Fibroblast of gingiva (primary cell): ENCODE measurements at regions not wholly inside any gene's neighbourhood (a gene's known extent, or its start where the extent isn't known, plus 50 kb on each side); places are given as distances from the start of the nearest gene placed in this dataset.
"Not testable (repeated sequence)": the region's sequence is repeated elsewhere in the genome, so short reads cannot be mapped to it uniquely, and the experiment has no call there.

ENCODE experiments used
- DNase-seq: peaks from one replicate; pipeline ENCODE4 v3.0.0-alpha.2; 2011; ENCODE audit warnings: low read depth

GRCh38 chr2:43071599-43072550 lies 154.5 kb downstream of the ZFP36L2 start:
- peak; percentile 88 for DNase-seq

DNA sequence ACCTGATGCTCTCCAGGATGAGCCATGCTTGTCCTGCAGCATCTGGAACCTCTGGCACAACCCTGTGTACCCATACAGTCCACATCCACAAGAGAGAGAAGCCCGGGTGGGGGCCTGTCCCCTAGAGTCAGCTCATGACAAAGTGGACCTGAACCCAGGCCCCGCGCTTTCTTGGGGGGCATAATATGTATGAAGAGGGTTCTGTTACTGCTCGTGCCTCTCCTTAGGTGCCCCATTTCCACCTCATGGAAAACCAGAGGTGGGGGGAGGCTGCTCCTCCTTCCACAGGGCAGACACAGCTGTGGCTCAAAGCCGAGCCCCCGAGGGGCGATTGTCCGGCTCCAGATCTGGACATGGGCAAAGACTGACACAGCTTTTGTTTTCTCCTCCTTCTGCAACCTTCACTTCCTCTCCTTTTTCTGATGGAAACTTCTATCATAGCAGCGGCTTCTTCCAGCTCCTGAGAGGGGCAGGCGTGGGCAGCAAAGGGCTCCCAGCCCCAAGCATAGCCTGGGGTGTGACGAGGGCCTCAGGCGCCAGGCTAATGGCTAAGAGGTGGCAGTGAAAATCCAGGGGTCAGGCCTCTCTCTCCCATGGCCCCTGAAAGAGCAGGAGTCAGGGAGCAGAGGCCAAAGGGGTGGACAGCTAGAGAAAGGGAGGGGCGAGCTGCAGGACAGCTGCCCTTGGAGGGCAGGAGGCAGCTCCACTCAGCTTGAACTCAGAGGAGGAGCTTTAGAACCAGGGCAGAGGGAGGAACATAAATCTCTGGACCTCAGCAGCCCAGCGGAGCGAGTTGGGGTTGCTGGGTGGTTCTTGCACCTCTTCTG lies 155.5 kb downstream of the ZFP36L2 start:
- DNase-seq: peak; percentile 49

GRCh38 chr2:43070030-43070429 lies 156.4 kb downstream of the ZFP36L2 start:
- DNase-seq: no peak

GRCh38 chr2:43068631-43069517 lies 157.5 kb downstream of the ZFP36L2 start:
- DNase-seq: no peak

GRCh38 chr2:43068041-43068533 lies 158.3 kb downstream of the ZFP36L2 start:
- no peak for DNase-seq

DNA sequence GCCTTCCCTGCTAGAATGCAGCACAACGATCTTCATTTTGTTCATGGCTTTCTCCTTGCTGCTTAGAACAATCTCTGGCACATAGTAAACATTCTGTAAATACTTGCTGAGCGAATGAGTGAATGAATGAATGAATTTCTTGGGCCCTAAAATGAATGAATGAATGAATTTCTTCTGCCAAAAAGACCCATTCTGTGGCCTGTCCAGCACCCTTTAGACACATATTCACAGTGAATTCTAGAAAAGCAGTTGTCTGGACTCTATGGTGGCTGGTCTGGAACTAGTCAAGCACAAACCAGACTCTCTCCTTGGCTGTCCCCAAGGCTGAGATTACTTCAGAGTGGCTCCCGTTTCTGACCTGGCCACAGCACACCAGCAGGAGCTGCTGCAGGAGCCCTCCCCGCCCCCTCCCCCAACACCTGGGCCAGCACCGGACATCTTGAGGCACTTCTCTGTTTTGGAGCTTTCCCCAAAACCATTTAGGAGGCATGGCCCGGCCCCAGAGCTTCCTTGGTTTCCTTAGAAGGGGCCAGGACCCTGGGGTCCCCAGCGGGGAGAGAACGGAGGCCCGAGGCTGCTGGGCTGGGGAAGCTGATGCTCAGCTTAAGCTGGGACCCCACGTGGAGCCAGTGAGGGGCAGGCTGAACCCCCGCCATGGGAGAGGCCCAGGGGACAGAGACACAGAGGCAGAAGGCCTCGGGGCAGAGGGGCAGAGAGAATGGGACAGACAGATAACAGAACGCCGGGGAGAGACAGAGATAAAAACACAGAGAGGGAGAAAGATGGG lies 159.0 kb downstream of the ZFP36L2 start:
- no peak for DNase-seq

GRCh38 chr2:43066541-43067253 lies 159.7 kb downstream of the ZFP36L2 start:
- not testable (repeated sequence) for DNase-seq

- DNase-seq: no peak
Measured at GRCh38 chr2:43065871-43066270, 160.5 kb downstream of the ZFP36L2 start.

- no peak for DNase-seq
Measured at GRCh38 chr2:43065036-43065435, 161.4 kb downstream of the ZFP36L2 start.

DNA sequence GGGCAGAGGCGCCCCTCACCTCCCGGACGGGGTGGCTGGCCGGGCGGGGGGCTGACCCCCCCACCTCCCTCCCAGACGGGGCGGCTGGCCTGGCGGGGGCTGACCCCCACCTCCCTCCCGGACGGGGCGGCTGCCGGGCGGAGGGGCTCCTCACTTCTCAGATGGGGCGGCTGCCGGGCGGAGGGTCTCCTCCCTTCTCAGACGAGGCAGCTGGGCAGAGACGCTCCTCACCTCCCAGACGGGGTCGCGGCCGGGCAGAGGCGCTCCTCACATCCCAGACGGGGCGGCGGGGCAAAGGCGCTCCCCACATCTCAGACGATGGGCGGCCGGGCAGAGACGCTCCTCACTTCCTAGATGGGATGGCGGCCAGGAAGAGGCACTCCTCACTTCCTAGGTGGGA lies 163.3 kb downstream of the ZFP36L2 start:
- DNase-seq: not testable (repeated sequence)

DNA sequence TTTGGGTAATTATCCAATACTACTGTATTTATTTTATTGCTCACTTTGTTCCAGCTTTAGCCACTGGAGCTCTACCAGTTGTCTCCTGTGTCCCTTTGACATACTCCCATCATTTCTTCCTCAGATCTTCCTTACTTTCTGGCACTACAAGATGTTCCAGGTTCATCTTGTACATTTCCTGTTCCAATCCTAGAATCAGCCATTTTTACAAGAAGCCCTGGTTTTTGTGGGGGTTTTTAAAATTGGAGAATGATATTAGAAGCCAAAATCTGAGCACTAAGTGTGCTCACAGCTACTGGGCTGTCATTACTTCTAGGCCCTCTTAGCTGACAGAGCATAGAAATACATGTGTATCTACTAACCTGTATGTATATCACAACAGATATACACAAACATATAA lies 164.3 kb downstream of the ZFP36L2 start:
- no peak for DNase-seq

DNA sequence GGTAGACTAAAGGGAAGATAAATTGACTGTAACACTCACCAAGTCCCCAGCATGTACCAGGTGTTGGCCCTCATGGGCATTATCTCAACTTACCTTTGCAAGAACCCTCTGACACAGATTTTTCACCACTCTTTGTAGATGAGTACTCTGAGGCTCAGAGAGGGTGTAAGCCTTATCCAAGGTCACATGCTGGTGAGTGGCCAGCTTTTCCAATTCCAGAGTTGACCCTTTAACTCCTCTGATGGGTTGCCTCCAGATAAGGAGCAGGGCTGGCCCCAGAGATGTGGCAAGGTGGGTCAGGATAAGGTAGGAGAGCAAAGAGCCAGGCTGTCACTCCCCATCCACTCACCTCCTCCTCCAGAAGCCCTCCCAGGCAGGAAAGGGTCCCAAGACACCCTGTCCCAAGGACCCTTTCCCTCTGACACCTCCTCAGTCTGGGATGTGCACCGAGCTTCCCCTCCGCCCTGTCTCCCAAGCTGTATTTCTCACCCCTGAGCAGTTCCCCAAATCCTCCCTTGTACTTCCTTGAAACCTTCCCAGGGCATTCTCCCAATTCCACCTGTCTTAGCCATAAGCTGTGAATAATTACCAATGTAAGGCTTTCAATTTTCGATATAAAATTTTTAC lies 165.9 kb downstream of the ZFP36L2 start:
- no peak for DNase-seq

DNA sequence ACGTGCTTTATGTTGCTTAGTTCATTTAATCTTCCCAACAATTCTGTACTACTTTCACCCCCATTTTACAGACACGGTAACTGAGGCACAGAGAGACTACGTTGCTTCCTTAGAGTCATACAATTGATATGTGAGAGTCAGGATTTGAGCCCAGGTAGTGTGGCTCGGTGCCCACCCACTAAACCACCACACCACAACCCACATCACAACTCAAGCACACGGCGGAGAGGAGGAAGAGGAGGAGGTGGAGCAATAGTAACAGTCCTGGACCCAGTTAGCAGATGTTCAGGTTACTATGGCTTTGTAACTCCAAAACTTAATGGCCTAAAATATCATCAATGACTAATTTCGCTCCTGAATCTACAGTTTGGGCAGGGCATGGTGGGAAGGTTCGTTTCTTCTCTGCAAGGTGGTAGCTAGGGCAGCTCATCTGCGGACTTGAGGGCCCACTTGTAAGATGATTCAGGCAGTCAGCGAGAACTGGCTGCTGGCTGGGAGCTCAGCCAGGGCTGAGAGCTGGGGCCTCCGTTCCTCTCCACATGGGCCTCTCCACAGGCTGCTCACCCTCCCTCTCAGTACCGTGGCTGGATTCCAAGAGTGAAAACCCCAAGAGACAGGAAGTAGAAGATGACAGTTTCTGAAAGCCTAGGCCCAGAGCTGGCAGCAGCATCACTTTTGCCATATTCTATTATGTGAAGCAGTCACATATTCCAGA lies 167.1 kb downstream of the ZFP36L2 start:
- peak; percentile 90 for DNase-seq

DNA sequence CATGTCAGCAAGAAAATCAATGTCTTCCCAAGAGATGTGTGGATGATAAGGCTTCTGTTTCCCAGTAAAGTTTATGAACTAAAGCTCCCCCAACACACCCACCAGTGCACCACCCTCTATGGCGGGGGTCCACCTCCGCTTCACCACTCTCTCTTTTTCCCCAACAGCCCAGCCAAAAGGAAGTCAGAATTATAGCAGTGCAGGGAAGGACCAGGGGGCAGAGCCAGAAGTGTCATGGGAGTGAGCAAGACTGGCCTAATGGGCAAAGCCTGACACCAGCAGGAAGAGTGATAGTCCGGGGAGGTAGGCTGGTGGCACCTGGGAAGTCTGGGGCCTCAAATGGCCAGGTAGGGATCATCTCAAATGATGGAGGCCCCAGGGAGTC lies 167.7 kb downstream of the ZFP36L2 start:
- DNase-seq: no peak

DNA sequence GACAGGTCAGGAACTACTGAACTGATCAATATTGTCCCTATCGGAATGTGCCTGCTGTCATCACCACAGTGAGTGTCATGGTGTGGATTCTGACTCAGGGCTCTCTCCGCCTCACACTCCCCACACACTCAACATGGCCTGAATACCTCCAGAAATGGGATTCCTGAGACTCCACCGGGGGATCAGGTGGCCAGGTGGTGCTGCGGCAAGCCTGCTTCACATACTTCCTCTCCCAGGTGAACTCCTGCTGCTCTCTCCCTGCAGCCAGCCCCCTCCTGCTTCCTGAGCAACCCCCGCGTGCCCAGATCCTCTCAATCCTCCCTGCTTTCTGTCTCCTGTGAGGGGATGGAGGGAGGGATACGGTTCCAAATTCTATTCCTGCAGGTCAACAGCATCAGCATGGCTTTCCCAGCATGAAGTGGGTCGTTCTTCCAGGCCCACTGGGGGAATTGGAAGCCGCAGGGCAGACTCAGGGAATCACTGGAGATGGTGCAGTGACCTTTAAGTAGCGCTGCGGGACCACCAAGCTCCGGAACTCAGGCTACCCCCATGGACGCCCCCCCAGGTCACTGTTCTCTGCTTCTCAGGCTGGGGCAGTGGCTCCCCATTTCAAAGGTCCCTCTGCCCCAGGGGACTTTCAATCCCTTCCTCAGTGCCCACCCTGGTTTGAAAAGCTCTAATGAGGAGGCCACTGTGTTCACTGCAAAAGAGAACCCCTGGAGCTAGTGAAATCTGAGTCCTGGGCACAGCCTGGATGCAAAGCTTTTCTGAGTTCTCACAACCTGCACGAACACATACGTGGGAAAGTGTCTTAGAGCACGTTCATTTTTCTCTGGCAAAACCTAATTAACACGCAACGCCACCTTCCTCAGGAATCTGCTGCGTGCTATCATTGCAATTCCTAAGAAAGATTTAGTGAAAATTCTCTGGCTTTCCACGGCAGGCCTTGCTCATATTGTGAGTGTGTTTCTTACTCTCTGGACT lies 168.4 kb downstream of the ZFP36L2 start:
- no peak for DNase-seq

DNA sequence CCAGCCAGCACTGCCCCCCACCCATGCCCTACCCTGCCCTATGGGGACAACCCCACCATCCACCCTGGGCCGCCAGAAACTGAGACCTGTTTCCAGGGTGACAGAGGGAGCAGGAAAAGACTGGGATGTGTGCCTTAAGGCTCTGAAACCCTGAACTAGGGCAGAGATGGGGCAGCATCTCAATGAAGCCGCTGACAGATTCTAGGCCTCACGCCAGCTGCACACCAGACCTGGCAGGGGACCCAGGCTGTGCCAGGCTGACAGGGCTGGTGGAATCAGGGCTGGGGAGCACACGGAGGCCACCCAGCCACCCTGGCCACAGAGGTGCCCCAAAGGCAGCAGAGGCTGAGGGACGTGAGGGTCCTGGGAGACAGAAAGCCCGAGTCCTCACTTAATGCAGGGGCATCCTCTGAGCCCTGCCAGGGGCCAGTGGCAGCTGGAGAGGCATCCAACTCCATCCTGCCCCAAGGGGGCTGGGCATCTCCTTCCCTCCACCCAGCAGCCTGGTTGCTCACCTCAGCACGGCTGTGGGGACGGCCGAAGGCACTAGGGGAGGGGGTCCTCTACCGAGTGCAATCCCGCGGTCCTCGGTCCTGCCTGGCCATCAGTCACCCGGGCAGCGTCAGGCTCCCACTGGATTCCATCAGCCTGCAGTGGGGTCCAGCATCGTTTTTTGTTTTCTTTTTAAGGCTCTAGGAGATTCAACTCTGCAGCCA lies 169.2 kb downstream of the ZFP36L2 start:
- no peak for DNase-seq

GRCh38 chr2:43055985-43056384 lies 170.4 kb downstream of the ZFP36L2 start:
- no peak for DNase-seq
